PFSK-1 (cell line): ENCODE measurements at regions not wholly inside any gene's neighbourhood (a gene's known extent, or its start where the extent isn't known, plus 50 kb on each side); places are given as distances from the start of the nearest gene placed in this dataset.

Experiments
- POLR2AphosphoS5 ChIP-seq: IDR thresholded peaks from 2 replicates; pipeline ENCODE4 v1.6.1; 2012; ENCODE audit warnings: low read depth, mild to moderate bottlenecking, control low read depth, low read length, moderate library complexity
- SIN3A ChIP-seq: IDR thresholded peaks from 2 replicates; pipeline ENCODE4 v1.6.1; 2012; ENCODE audit warnings: mild to moderate bottlenecking, low read length, moderate library complexity, borderline replicate concordance; ENCODE audit not compliant: insufficient read depth
- TAF1 ChIP-seq: IDR thresholded peaks from 2 replicates; pipeline ENCODE4 v1.6.1; 2012; ENCODE audit warnings: low read length, control low read depth, borderline replicate concordance; ENCODE audit not compliant: insufficient read depth

- no peak for TF ChIP-seq TAF1
- TF ChIP-seq POLR2AphosphoS5 = no peak
- TF ChIP-seq SIN3A = no peak
Measured at GRCh38 chr9:29118555-29118954, 1545.3 kb upstream of the C9orf72 start.
